GM13976 (cell line): ENCODE measurements at regions not wholly inside any gene's neighbourhood (a gene's known extent, or its start where the extent isn't known, plus 50 kb on each side); places are given as distances from the start of the nearest gene placed in this dataset.

ENCODE experiments used
- DNase-seq: peaks from one replicate; pipeline ENCODE4 v3.0.0; 2012; ENCODE audit warnings: low spot score
- CTCF ChIP-seq: IDR thresholded peaks from 2 replicates; pipeline ENCODE4 v1.5.1; 2012; ENCODE audit warnings: borderline replicate concordance, mild to moderate bottlenecking; ENCODE audit not compliant: insufficient read depth; ENCODE audit errors: extremely low read depth, missing control alignments, control extremely low read depth
- in situ Hi-C: fragments of 300-500 bp; cut with MboI; formaldehyde crosslinking; loops from one replicate; pipeline ENCODE4 v1.12.0; 2022; ENCODE audit warnings: low sequenced_read_pairs, mixed read lengths, inconsistent platforms; ENCODE audit not compliant: unreplicated experiment

GRCh38 chr3:107289354-107289753 is 87.9 kb upstream of the CCDC54 start:
- DNase-seq, result no peak
- in situ Hi-C loops, result no loop called here
- no peak for TF ChIP-seq CTCF

- no peak for DNase-seq
- TF ChIP-seq CTCF, result no peak
- in situ Hi-C loops, result no loop called here
Observed at GRCh38 chr3:107294117-107294516, 83.1 kb upstream of the CCDC54 start.

DNA sequence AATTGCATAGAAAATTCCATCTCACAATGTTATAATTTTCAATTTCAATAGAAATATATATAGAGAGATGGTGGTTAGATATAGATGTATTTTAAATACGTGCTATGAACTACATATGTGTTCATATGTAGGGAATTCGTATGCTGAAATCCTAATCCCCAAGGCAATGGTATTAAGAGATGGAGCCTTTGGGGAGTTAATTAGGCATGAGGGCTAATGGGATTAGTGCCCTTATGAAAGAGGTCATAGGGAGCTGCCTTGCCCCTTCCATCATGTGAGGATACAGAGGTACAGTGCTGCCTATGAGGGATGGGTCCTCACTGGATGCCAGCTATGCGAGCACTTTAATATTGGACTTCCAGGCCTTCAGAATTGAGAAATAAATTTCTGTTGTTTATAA is 79.6 kb upstream of the CCDC54 start:
- TF ChIP-seq CTCF, result no peak
- no peak for DNase-seq
- in situ Hi-C loops, result no loop called here

GRCh38 chr3:107307205-107307604 is 70.0 kb upstream of the CCDC54 start:
- DNase-seq, result no peak
- TF ChIP-seq CTCF, result no peak
- in situ Hi-C loops, result no loop called here

- in situ Hi-C loops, result no loop called here
- TF ChIP-seq CTCF, result no peak
- no peak for DNase-seq
Observed at GRCh38 chr3:107308716-107309115, 68.5 kb upstream of the CCDC54 start.

DNA sequence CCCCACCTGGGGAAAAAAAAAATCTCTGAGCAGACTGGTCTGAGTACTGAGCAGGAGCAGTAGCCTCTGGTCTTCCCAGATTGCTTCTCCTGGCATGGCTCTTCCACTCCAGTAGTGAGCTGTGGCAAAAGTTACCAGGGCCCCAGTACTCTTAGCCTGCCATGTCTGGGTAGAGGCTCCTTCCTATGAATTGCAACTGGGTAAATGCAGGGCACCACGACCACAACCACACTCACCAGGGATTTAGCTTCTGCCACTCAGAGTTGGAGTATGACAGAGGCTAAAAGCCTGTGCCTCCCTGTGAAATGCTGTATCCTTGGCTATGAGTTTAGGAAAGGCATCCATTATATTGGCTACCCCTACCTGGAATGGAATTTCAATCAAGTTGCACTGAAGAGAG is 67.9 kb upstream of the CCDC54 start:
- in situ Hi-C loops, result no loop called here
- no peak for DNase-seq
- no peak for TF ChIP-seq CTCF

GRCh38 chr3:107313711-107314110 is 63.5 kb upstream of the CCDC54 start:
- in situ Hi-C loops, result no loop called here
- no peak for TF ChIP-seq CTCF
- no peak for DNase-seq
